K562 (cell line): ENCODE measurements at regions not wholly inside any gene's neighbourhood (a gene's known extent, or its start where the extent isn't known, plus 50 kb on each side); places are given as distances from the start of the nearest gene placed in this dataset.

Source experiments
- ATAC-seq: fragments of 200-7000 bp; cut with Tn5 transposase; 3 replicates; pipeline ENCODE4 v1.9.1; 2020; ENCODE audit warnings: moderate library complexity
- BruUV-seq: library from RNA; stranded (reverse); fragments of 400-500 nt; replicated peaks from 2 replicates; lab custom pipeline; 2021; lab: Mats Ljungman, UMichigan
- CTCF ChIA-PET: fragments of 300-600 bp; formaldehyde crosslinking; extraction: SDS; loops from one replicate; lab custom pipeline; 2021; ENCODE audit warnings: low intra/inter-chr PET ratio; lab: Yijun Ruan, JAX
- POLR2A ChIA-PET: fragments of 300-600, 350-650 bp; sonication (Branson Sonifier 250); formaldehyde crosslinking; extraction: SDS; loops from one replicate; lab custom pipeline; 2021; ENCODE audit warnings: antibody characterized with exemption, inconsistent platforms; lab: Yijun Ruan, JAX
- DNase-seq, 4 experiments: peaks; one replicate each; pipeline versions ENCODE4 v3.0.0 to v3.0.0-alpha.2; 2011 to 2018; ENCODE audit warnings: low spot score in 3 of 4, mixed read lengths in 3 of 4; ENCODE audit errors: extremely low read depth in 1 of 4
- FAIRE-seq: peaks from 2 replicates; lab custom pipeline; 2011; peaks lifted over from hg19 to GRCh38; lab: Jason Lieb, UNC
- H2AFZ ChIP-seq: 2 replicates; pipeline ENCODE4 v1.6.0; 2011; ENCODE audit warnings: low read depth, low read length, control low read depth, inconsistent platforms
- H3K27ac ChIP-seq: fragments of 200-600 bp; 3 replicates; pipeline ENCODE4 v1.8.0; 2011; ENCODE audit warnings: low read depth, mild to moderate bottlenecking, control low read depth, inconsistent platforms, low read length, moderate library complexity, mixed read lengths; ENCODE audit errors: extremely low read depth
- H3K27me3 ChIP-seq, 2 experiments: fragments of 300-600 bp in 1 of 2; 2 replicates in 1 of 2; 3 replicates in 1 of 2; pipeline versions ENCODE4 v1.6.0 to v1.8.0; 2011; ENCODE audit warnings: inconsistent platforms in 2 of 2, low read length in 2 of 2, mild to moderate bottlenecking in 1 of 2, mixed read lengths in 1 of 2, moderate library complexity in 1 of 2; ENCODE audit not compliant: control insufficient read depth in 2 of 2, insufficient read depth in 2 of 2
- H3K36me3 ChIP-seq: fragments of 300-600 bp; 3 replicates; pipeline ENCODE4 v1.8.0; 2011; ENCODE audit warnings: mild to moderate bottlenecking, low read length, inconsistent platforms; ENCODE audit not compliant: control insufficient read depth, insufficient read depth
- H3K4me1 ChIP-seq, 2 experiments: fragments of 200-600 bp in 1 of 2; replicated peaks in 1 of 2; 2 replicates in 1 of 2; 3 replicates in 1 of 2; pipeline versions ENCODE4 v1.5.1 to v1.8.0; 2011; ENCODE audit warnings: inconsistent platforms in 2 of 2, low read length in 2 of 2, mild to moderate bottlenecking in 1 of 2, mixed read lengths in 1 of 2, moderate library complexity in 1 of 2; ENCODE audit not compliant: control insufficient read depth in 2 of 2, insufficient read depth in 2 of 2
- H3K4me2 ChIP-seq: 2 replicates; pipeline ENCODE4 v1.6.1; 2011; ENCODE audit warnings: low read length, control low read depth, inconsistent platforms, mixed read lengths; ENCODE audit not compliant: insufficient read depth
- H3K4me3 ChIP-seq: fragments of 200-600 bp; sonication (generic), shearing (Covaris generic); 2 replicates; pipeline ENCODE4 v1.5.1; 2016; ENCODE audit warnings: control low read depth, inconsistent platforms
- H3K79me2 ChIP-seq: fragments of 200-600 bp; 3 replicates; pipeline ENCODE4 v1.8.0; 2011; ENCODE audit warnings: low read length, inconsistent platforms; ENCODE audit not compliant: control insufficient read depth, insufficient read depth
- H3K9ac ChIP-seq, 2 experiments: 2 replicates each; pipeline versions ENCODE4 v1.6.0 to v1.6.1; 2011; ENCODE audit warnings: low read depth in 2 of 2, low read length in 2 of 2, control low read depth in 1 of 2, inconsistent platforms in 1 of 2, mild to moderate bottlenecking in 1 of 2, mixed read lengths in 1 of 2; ENCODE audit not compliant: insufficient read depth in 1 of 2
- H3K9me1 ChIP-seq: one replicate; pipeline ENCODE4 v1.6.0; 2011; ENCODE audit warnings: inconsistent platforms, mild to moderate bottlenecking, low read length, moderate library complexity; ENCODE audit not compliant: control insufficient read depth, insufficient read depth
- H3K9me3 ChIP-seq: replicated peaks from 2 replicates; pipeline ENCODE4 v1.5.1; 2011; ENCODE audit warnings: low read depth, low read length, inconsistent platforms; ENCODE audit not compliant: control insufficient read depth, insufficient read depth
- H4K20me1 ChIP-seq: replicated peaks from 2 replicates; pipeline ENCODE4 v1.6.1; 2011; ENCODE audit warnings: low read length, inconsistent platforms, mixed read lengths; ENCODE audit not compliant: control insufficient read depth, insufficient read depth
- HSF4 ChIP-seq: fragments of 250-450 bp; sonication (Bioruptor Pico); IDR thresholded peaks from 2 replicates; pipeline ENCODE4 v2.1.2; 2022; ENCODE audit warnings: mild to moderate bottlenecking, moderate library complexity, borderline replicate concordance
- IRF2 ChIP-seq: sonication (generic); formaldehyde crosslinking; IDR thresholded peaks from 2 replicates; pipeline ENCODE4 v1.8.1; 2022; ENCODE audit warnings: mild to moderate bottlenecking, missing genetic modification reagents
- LEF1 ChIP-seq: fragments of 450-650 bp; IDR thresholded peaks from 2 replicates; pipeline ENCODE4 v1.6.1; 2016; ENCODE audit warnings: mild to moderate bottlenecking
- MCM3 ChIP-seq: fragments of 450-650 bp; IDR thresholded peaks from 2 replicates; pipeline ENCODE4 v1.6.1; 2016
- PRMT5 ChIP-seq: sonication (generic); formaldehyde crosslinking; IDR thresholded peaks from 2 replicates; pipeline ENCODE4 v1.5.0; 2020; ENCODE audit warnings: missing genetic modification reagents
- RBBP5 ChIP-seq: fragments of 200-600 bp; sonication (generic); IDR thresholded peaks from 2 replicates; pipeline ENCODE4 v1.6.1; 2012; ENCODE audit warnings: borderline replicate concordance, mild to moderate bottlenecking, low read length, control low read depth, inconsistent platforms; ENCODE audit not compliant: insufficient read depth, poor library complexity, severe bottlenecking
- TCF7L2 ChIP-seq: fragments of 150-350 bp; IDR thresholded peaks from 2 replicates; pipeline ENCODE4 v1.6.1; 2016; ENCODE audit warnings: low read depth, mild to moderate bottlenecking, low read length, moderate library complexity
- ZSCAN29 ChIP-seq: fragments of 450-650 bp; IDR thresholded peaks from 2 replicates; pipeline ENCODE4 v1.6.1; 2017
- WGBS: fragments of 100-300 bp; shearing (Covaris generic); methylation state at CpG from one replicate; pipeline ENCODE4 v1.1.6; 2016; ENCODE audit warnings: low coverage, mixed read lengths; ENCODE audit not compliant: insufficient coverage; ENCODE audit errors: missing lambda C conversion rate; 5-methylcytosine and 5-hydroxymethylcytosine counted together
- in situ Hi-C: fragments of 300-500 bp; cut with MboI; formaldehyde crosslinking; loops from 4 replicates; pipeline ENCODE4 v1.15.0; 2018; ENCODE audit warnings: inconsistent platforms, mixed read lengths
- intact Hi-C: fragments of 100-400 bp; cut with micrococcal nuclease; formaldehyde crosslinking; loops from 2 replicates; pipeline ENCODE4 v1.14.2; 2022
- TF ChIP-seq, protein P1 (sequence below): fragments of 450-650 bp; IDR thresholded peaks from 2 replicates; pipeline ENCODE4 v1.6.1; 2016
- TF ChIP-seq, protein P2 (sequence below): fragments of 450-650 bp; IDR thresholded peaks from 2 replicates; pipeline ENCODE4 v1.6.1; 2018; ENCODE audit not compliant: partially characterized antibody

DNA sequence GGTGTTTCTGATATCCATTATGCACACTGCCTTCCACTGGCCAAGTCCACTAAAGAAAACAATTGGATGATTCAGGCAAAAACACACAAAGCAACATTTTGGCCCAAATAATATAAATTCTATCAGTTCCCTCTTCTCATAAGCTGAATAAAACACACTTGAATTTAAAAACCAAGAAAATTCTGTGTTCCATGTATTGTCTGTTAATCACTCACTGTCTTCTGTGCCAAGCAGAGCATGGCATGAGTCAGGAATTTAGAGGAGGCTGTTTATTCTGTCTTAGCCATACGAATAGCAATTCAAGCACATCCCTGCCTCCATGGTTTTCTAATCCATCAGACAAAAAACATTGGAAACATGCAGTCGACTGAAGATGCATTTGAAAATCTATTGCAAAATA, 215.6 kb upstream of the UMPS start:
- H3K4me3 ChIP-seq: no peak overlapping the region
- ChIA-PET CTCF (no interaction called here), POLR2A (no interaction called here)
- H2AFZ ChIP-seq: no peak overlapping the region
- H3K36me3 ChIP-seq: no peaks in the 10 kb centered on the region
- H3K4me1 ChIP-seq: peaks cover 0 to 4% of the 10 kb centered on the region in 2 experiments; a peak in 2 of 5 replicates
- no peak overlapping the region for H3K27ac ChIP-seq
- ATAC-seq (no peak), DNase-seq (no peak), FAIRE-seq (no peak)
- WGBS: 0% methylated on average over 2 of the region's 2 CpGs
- intact Hi-C loops: no loop called here
- TF ChIP-seq ZSCAN29 (no peak), PRMT5 (no peak), IRF2 (CRISPR knock-in tag) (no peak), HSF4 (CRISPR knock-in tag) (no peak), MCM3 (no peak), RBBP5 (no peak), TCF7L2 (no peak), LEF1 (no peak)
- TF ChIP-seq, protein P1, sequence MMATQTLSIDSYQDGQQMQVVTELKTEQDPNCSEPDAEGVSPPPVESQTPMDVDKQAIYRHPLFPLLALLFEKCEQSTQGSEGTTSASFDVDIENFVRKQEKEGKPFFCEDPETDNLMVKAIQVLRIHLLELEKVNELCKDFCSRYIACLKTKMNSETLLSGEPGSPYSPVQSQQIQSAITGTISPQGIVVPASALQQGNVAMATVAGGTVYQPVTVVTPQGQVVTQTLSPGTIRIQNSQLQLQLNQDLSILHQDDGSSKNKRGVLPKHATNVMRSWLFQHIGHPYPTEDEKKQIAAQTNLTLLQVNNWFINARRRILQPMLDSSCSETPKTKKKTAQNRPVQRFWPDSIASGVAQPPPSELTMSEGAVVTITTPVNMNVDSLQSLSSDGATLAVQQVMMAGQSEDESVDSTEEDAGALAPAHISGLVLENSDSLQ: no peak
- TF ChIP-seq, protein P2, sequence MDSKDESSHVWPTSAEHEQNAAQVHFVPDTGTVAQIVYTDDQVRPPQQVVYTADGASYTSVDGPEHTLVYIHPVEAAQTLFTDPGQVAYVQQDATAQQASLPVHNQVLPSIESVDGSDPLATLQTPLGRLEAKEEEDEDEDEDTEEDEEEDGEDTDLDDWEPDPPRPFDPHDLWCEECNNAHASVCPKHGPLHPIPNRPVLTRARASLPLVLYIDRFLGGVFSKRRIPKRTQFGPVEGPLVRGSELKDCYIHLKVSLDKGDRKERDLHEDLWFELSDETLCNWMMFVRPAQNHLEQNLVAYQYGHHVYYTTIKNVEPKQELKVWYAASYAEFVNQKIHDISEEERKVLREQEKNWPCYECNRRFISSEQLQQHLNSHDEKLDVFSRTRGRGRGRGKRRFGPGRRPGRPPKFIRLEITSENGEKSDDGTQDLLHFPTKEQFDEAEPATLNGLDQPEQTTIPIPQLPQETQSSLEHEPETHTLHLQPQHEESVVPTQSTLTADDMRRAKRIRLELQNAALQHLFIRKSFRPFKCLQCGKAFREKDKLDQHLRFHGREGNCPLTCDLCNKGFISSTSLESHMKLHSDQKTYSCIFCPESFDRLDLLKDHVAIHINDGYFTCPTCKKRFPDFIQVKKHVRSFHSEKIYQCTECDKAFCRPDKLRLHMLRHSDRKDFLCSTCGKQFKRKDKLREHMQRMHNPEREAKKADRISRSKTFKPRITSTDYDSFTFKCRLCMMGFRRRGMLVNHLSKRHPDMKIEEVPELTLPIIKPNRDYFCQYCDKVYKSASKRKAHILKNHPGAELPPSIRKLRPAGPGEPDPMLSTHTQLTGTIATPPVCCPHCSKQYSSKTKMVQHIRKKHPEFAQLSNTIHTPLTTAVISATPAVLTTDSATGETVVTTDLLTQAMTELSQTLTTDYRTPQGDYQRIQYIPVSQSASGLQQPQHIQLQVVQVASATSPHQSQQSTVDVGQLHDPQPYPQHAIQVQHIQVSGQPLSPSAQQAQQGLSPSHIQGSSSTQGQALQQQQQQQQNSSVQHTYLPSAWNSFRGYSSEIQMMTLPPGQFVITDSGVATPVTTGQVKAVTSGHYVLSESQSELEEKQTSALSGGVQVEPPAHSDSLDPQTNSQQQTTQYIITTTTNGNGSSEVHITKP: no peak
- peaks cover 0 to 8% of the 10 kb centered on the region in 2 experiments; a peak in 2 of 5 replicates for H3K27me3 ChIP-seq
- H3K9me1 ChIP-seq: no peaks in the 10 kb centered on the region
- H3K79me2 ChIP-seq: no peaks in the 10 kb centered on the region
- in situ Hi-C loops: no loop called here
- H3K4me2 ChIP-seq: no peak overlapping the region
- no peaks in the 10 kb centered on the region for H4K20me1 ChIP-seq
- BruUV-seq: no TSS peak
- H3K9me3 ChIP-seq: no peaks in the 10 kb centered on the region
- H3K9ac ChIP-seq: no peak overlapping the region
